ENCODE measurements at regions not wholly inside any gene's neighbourhood (a gene's known extent, or its start where the extent isn't known, plus 50 kb on each side); places are given as distances from the start of the nearest gene placed in this dataset.

GRCh38 chr13:90498816-90499215 lies 848.7 kb upstream of the MIR17HG start:
- Histone ChIP-seq H3K4me1 (ENCODE audit: control insufficient read depth in 4 of 4, insufficient read depth in 4 of 4, low read length in 3 of 4) (no peaks in the 10 kb centered on the region), H3K27me3 (ENCODE audit: control insufficient read depth in 4 of 4, insufficient read depth in 4 of 4, low read length in 3 of 4) (peaks cover 0 to 3% (median 0%) of the 10 kb centered on the region in 4 donors), H3K36me3 (ENCODE audit: control insufficient read depth in 4 of 4, insufficient read depth in 3 of 4, low read depth in 1 of 4, low read length in 3 of 4) (no peaks in the 10 kb centered on the region), H3K9ac (ENCODE audit: low read depth in 1 of 2, low read length in 2 of 2) (no peak overlapping the region), H3K27ac (ENCODE audit: low read depth in 1 of 2, low read length in 2 of 2) (no peak overlapping the region), H3K4me3 (ENCODE audit: low read depth in 1 of 3, low read length in 3 of 3) (no peak overlapping the region), H3K9me3 (ENCODE audit: control insufficient read depth in 4 of 4, low read length in 3 of 4) (no peaks in the 10 kb centered on the region)
- WGBS = 0% methylated on average over 1 of the region's 1 CpG
- no peak for DNase-seq (ENCODE audit: low spot score)
- TF ChIP-seq HNF4A (conservative IDR thresholded peaks at IDR 0.05) (no peak), FOXA2 (IDR thresholded peaks at IDR 0.05) (no peak), SP1 (IDR thresholded peaks at IDR 0.05) (no peak), CTCF (IDR thresholded peaks at IDR 0.05; ENCODE audit: low read depth, low read length, missing input control) (no peak), TAF1 (conservative IDR thresholded peaks at IDR 0.05) (no peak), FOXA1 (IDR thresholded peaks at IDR 0.05) (no peak), EGR1 (IDR thresholded peaks at IDR 0.05; ENCODE audit: low read depth in 2 of 2) (no peak), REST (IDR thresholded peaks at IDR 0.05) (no peak), RXRA (IDR thresholded peaks at IDR 0.05) (no peak), MAX (IDR thresholded peaks at IDR 0.05) (no peak), RAD21 (IDR thresholded peaks at IDR 0.05) (no peak), ATF3 (IDR thresholded peaks at IDR 0.05) (no peak), JUND (IDR thresholded peaks at IDR 0.05) (no peak), NR2F2 (IDR thresholded peaks at IDR 0.05) (no peak), HNF4G (IDR thresholded peaks at IDR 0.05) (no peak), ZBTB33 (IDR thresholded peaks at IDR 0.05) (no peak), YY1 (IDR thresholded peaks at IDR 0.05) (no peak)

GRCh38 chr13:90500569-90500968 lies 846.9 kb upstream of the MIR17HG start:
- H3K4me1 ChIP-seq (ENCODE audit: control insufficient read depth in 4 of 4, insufficient read depth in 4 of 4, low read length in 3 of 4) = no peaks in the 10 kb centered on the region
- DNase-seq (ENCODE audit: low spot score) = no peak
- H3K9me3 ChIP-seq (ENCODE audit: control insufficient read depth in 4 of 4, low read length in 3 of 4) = no peaks in the 10 kb centered on the region
- H3K9ac ChIP-seq (ENCODE audit: low read depth in 1 of 2, low read length in 2 of 2) = no peak overlapping the region
- H3K36me3 ChIP-seq (ENCODE audit: control insufficient read depth in 4 of 4, insufficient read depth in 3 of 4, low read depth in 1 of 4, low read length in 3 of 4) = no peaks in the 10 kb centered on the region
- H3K27me3 ChIP-seq (ENCODE audit: control insufficient read depth in 4 of 4, insufficient read depth in 4 of 4, low read length in 3 of 4) = peaks cover 0 to 3% (median 0%) of the 10 kb centered on the region in 4 donors
- no peak overlapping the region for H3K4me3 ChIP-seq (ENCODE audit: low read depth in 1 of 3, low read length in 3 of 3)
- no peak overlapping the region for H3K27ac ChIP-seq (ENCODE audit: low read depth in 1 of 2, low read length in 2 of 2)
- 43% methylated on average over 2 of the region's 2 CpGs for WGBS
- no peak for TF ChIP-seq RXRA (IDR thresholded peaks at IDR 0.05)
- TF ChIP-seq GABPA (IDR thresholded peaks at IDR 0.05 in 1 of 2, conservative IDR thresholded peaks at IDR 0.05 in 1 of 2) = no peak
- TF ChIP-seq FOXA2 (IDR thresholded peaks at IDR 0.05) = no peak
- no peak for TF ChIP-seq NR2F2 (IDR thresholded peaks at IDR 0.05)
- no peak for TF ChIP-seq TAF1 (conservative IDR thresholded peaks at IDR 0.05)
- TF ChIP-seq YY1 (IDR thresholded peaks at IDR 0.05) = no peak
- TF ChIP-seq HNF4G (IDR thresholded peaks at IDR 0.05) = no peak
- no peak for TF ChIP-seq JUND (IDR thresholded peaks at IDR 0.05)
- no peak for TF ChIP-seq CTCF (IDR thresholded peaks at IDR 0.05; ENCODE audit: low read depth, low read length, missing input control)
- TF ChIP-seq REST (IDR thresholded peaks at IDR 0.05) = no peak
- no peak for TF ChIP-seq MAX (IDR thresholded peaks at IDR 0.05)
- no peak for TF ChIP-seq EGR1 (IDR thresholded peaks at IDR 0.05; ENCODE audit: low read depth in 2 of 2)
- TF ChIP-seq HNF4A (conservative IDR thresholded peaks at IDR 0.05) = no peak

Measured in liver (tissue), 8 donors.